HT-29 (cell line): ENCODE measurements at regions not wholly inside any gene's neighbourhood (a gene's known extent, or its start where the extent isn't known, plus 50 kb on each side); places are given as distances from the start of the nearest gene placed in this dataset.

Source experiments
- DNase-seq: peaks from one replicate; pipeline ENCODE4 v3.0.0-alpha.2; 2015; ENCODE audit warnings: low spot score

GRCh38 chr5:29982457-29982856, 1211.0 kb upstream of the CDH6 start:
- no peak for DNase-seq

GRCh38 chr5:29972597-29972996, 1220.9 kb upstream of the CDH6 start:
- DNase-seq, result no peak

GRCh38 chr5:29963956-29964355, 1229.5 kb upstream of the CDH6 start:
- DNase-seq, result no peak

DNA sequence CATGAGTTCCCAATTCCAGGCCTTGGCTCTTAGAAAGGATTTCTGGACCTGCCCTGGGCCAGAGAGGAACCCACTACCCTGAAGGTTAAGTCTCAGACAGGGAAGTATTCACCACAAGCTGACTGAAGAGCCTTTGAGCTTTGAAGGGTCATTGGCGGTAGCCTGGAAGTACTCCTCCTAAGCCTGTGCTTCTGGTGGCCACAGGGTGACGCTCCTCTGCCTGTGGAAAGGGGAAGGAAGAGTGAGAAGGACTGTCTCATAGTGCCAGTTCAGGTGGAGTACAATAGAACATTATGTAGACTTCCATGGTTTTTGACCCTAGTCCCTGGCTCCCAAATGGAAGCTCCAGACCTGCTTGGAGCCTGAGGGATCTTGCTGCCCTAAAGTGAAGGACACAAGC, 1233.2 kb upstream of the CDH6 start:
- no peak for DNase-seq

- DNase-seq, result no peak
Measured at GRCh38 chr5:29950416-29951145, 1242.9 kb upstream of the CDH6 start.

- no peak for DNase-seq
Measured at GRCh38 chr5:29949301-29949872, 1244.1 kb upstream of the CDH6 start.

GRCh38 chr5:29944327-29944726, 1249.2 kb upstream of the CDH6 start:
- DNase-seq, result no peak

DNA sequence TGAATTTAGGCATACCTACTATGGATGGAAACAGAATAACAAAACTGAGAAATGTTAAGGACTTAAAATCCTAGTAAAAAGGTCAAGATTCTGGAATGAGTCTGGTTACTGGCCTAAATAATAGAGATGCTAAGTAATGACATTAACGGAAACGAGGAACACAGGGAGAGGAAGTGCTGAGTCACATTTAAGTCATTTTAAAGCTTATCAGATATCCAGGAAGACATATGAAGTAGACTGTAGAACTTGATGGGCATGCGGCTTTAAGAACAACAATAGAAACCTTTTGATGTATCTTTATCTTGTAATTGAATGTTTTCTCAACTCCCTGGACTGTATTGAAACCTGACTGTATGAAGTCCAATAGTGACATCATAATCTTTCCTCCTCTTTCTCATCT, 1251.4 kb upstream of the CDH6 start:
- no peak for DNase-seq

GRCh38 chr5:29939988-29940387, 1253.5 kb upstream of the CDH6 start:
- DNase-seq, result no peak

GRCh38 chr5:29935371-29935770, 1258.1 kb upstream of the CDH6 start:
- no peak for DNase-seq

DNA sequence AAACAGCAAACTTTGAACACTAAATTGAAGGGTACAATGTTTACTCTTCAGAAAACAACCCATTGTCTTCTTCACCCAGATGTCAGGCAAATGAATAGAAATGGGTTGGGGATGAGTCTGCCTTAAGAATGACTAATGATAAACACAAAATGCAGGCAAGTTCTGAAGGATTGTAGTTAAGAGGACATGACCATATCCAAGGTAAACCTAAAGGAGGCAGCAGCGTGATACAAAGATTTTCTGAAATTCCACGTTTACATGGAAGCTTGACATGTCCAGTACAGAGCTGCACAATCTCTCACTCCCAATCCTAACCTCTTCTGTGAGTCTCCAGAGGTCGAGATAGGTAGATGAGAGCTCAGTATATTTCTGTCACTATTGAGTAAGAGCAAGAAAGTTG, 1263.2 kb upstream of the CDH6 start:
- DNase-seq, result peak; percentile 1

GRCh38 chr5:29924107-29924506, 1269.4 kb upstream of the CDH6 start:
- DNase-seq, result no peak

- no peak for DNase-seq
Measured at GRCh38 chr5:29905626-29906353, 1287.7 kb upstream of the CDH6 start.

GRCh38 chr5:29902859-29903258, 1290.6 kb upstream of the CDH6 start:
- DNase-seq, result no peak

DNA sequence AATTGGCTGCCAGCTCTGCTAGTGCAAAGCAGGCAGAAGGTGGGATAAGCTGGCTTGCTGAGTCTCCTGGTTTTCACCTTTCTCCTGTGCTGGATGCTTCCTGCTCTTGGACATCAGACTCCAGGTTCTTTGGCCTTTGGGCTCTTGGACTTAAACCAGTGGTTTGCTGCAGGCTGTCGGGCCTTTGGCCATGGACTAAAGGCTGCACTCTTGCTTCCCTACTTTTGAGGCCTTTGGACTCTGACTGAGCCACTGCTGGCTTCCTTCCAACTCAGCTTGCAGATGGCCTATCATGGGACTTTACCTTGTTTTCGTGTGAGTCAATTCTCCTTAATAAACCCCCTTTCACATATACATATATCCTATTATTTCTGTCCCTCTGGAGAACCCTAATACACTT, 1293.9 kb upstream of the CDH6 start:
- peak; percentile 14 for DNase-seq

GRCh38 chr5:29897916-29898315, 1295.6 kb upstream of the CDH6 start:
- DNase-seq, result no peak

- no peak for DNase-seq
Measured at GRCh38 chr5:29896646-29897045, 1296.8 kb upstream of the CDH6 start.

GRCh38 chr5:29894668-29895067, 1298.8 kb upstream of the CDH6 start:
- no peak for DNase-seq

GRCh38 chr5:29889051-29889450, 1304.4 kb upstream of the CDH6 start:
- DNase-seq, result no peak

- no peak for DNase-seq
Measured at GRCh38 chr5:29885595-29885994, 1307.9 kb upstream of the CDH6 start.

DNA sequence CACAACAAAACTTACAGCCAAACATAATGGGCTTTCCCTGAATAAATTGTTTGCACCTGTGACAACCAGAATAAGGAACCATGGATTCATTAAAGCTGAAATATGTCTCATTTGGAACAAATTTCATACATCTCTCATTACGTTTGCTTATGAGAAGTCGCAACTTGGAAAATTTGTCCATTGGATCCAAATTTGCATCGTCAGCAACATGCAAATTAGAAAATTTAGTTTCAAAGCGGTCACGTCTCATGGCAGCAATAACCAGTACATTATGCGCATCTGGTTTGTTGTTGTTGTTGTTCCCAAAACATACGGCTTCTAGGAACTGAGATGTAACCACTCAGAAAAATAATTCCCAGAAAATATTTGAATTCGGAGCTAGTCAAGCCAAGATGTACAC, 1311.5 kb upstream of the CDH6 start:
- no peak for DNase-seq

GRCh38 chr5:29879401-29879800, 1314.1 kb upstream of the CDH6 start:
- DNase-seq, result no peak

- no peak for DNase-seq
Measured at GRCh38 chr5:29878599-29878998, 1314.9 kb upstream of the CDH6 start.
